Fibroblast of pulmonary artery (primary cell): ENCODE measurements at regions not wholly inside any gene's neighbourhood (a gene's known extent, or its start where the extent isn't known, plus 50 kb on each side); places are given as distances from the start of the nearest gene placed in this dataset.

Experiments
- DNase-seq: peaks from one replicate; pipeline ENCODE4 v3.0.0-alpha.2; 2010; ENCODE audit warnings: low read depth
- H3K4me3 ChIP-seq: replicated peaks from 2 replicates; pipeline ENCODE4 v1.5.1; 2011; ENCODE audit warnings: low read depth, mild to moderate bottlenecking, control low read depth, low read length, moderate library complexity
- CTCF ChIP-seq: IDR thresholded peaks from 2 replicates; pipeline ENCODE4 v1.5.1; 2011; ENCODE audit warnings: mild to moderate bottlenecking, control low read depth, low read length, inconsistent platforms; ENCODE audit errors: missing control alignments

- TF ChIP-seq CTCF, result no peak
- DNase-seq, result no peak
- no peak overlapping the region for H3K4me3 ChIP-seq
These were observed 696.9 kb downstream of the KCNJ2 start for GRCh38 chr17:70865993-70866804.

- no peak for DNase-seq
- no peak overlapping the region for H3K4me3 ChIP-seq
- no peak for TF ChIP-seq CTCF
These were observed 698.8 kb downstream of the KCNJ2 start for GRCh38 chr17:70868149-70868548.

- TF ChIP-seq CTCF, result no peak
- DNase-seq, result no peak
- no peak overlapping the region for H3K4me3 ChIP-seq
These were observed 700.2 kb downstream of the KCNJ2 start for GRCh38 chr17:70869402-70870085.

GRCh38 chr17:70871180-70871818 lies 702.0 kb downstream of the KCNJ2 start:
- no peak for DNase-seq
- no peak for TF ChIP-seq CTCF
- H3K4me3 ChIP-seq, result no peak overlapping the region

- TF ChIP-seq CTCF, result no peak
- DNase-seq, result no peak
- no peak overlapping the region for H3K4me3 ChIP-seq
These were observed 702.8 kb downstream of the KCNJ2 start for GRCh38 chr17:70872103-70872502.

GRCh38 chr17:70875729-70876310 lies 706.5 kb downstream of the KCNJ2 start:
- peak; percentile 69 for DNase-seq
- TF ChIP-seq CTCF, result no peak
- no peak overlapping the region for H3K4me3 ChIP-seq
